HG03442 (cell line): ENCODE measurements at regions not wholly inside any gene's neighbourhood (a gene's known extent, or its start where the extent isn't known, plus 50 kb on each side); places are given as distances from the start of the nearest gene placed in this dataset.

Source experiments
- ATAC-seq: cut with Tn5 transposase; IDR thresholded peaks from one replicate; pipeline ENCODE4 v1.9.1; 2021; ENCODE audit warnings: mild to moderate bottlenecking, moderate library complexity; ENCODE audit not compliant: unreplicated experiment

GRCh38 chr5:124252191-124252638 lies 494.2 kb downstream of the ZNF608 start:
- no peak for ATAC-seq

GRCh38 chr5:124245276-124245675 lies 501.2 kb downstream of the ZNF608 start:
- ATAC-seq = no peak

GRCh38 chr5:124240732-124241131 lies 505.7 kb downstream of the ZNF608 start:
- no peak for ATAC-seq

DNA sequence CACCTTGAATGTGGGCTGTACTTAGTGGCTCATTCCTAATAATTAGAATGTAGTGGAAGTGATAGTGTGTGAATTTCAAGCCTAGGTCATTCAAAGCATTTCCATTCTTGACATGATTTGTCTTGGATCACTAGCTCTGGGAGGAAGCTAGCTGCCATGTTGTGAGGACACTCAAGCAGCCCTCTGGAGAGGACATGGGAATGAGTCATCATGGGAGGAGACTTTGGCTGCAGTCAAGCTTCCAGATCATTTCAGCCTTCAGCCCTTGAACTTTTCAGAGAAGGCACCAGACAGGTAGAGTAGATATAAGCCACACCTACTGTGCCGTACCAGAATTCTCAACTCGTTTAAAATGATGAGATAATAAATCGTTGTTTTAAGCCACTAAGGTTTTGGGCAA lies 506.9 kb downstream of the ZNF608 start:
- no peak for ATAC-seq

DNA sequence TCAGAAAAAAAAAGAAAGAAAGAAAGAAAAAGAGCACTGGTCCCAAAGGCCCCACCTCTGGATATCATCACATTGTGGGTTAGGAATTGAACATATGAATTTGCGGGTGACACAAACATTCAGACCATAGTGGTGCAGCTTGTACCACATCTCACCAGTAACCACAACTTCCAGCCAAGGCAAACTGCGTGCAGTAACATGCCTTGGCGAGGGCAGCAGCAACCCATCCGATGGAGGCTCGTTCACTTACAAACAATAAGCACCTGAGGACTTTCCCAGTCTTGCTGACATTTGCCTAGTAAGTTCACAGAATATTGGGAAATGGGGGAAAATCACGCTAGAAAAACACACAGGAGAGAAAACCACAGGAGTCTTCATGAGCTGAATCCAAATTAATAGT lies 508.1 kb downstream of the ZNF608 start:
- ATAC-seq = no peak

- ATAC-seq = no peak
Measured at GRCh38 chr5:124237206-124237695, 509.2 kb downstream of the ZNF608 start.

GRCh38 chr5:124236361-124237205 lies 509.9 kb downstream of the ZNF608 start:
- no peak for ATAC-seq

GRCh38 chr5:124235576-124235975 lies 510.9 kb downstream of the ZNF608 start:
- no peak for ATAC-seq

DNA sequence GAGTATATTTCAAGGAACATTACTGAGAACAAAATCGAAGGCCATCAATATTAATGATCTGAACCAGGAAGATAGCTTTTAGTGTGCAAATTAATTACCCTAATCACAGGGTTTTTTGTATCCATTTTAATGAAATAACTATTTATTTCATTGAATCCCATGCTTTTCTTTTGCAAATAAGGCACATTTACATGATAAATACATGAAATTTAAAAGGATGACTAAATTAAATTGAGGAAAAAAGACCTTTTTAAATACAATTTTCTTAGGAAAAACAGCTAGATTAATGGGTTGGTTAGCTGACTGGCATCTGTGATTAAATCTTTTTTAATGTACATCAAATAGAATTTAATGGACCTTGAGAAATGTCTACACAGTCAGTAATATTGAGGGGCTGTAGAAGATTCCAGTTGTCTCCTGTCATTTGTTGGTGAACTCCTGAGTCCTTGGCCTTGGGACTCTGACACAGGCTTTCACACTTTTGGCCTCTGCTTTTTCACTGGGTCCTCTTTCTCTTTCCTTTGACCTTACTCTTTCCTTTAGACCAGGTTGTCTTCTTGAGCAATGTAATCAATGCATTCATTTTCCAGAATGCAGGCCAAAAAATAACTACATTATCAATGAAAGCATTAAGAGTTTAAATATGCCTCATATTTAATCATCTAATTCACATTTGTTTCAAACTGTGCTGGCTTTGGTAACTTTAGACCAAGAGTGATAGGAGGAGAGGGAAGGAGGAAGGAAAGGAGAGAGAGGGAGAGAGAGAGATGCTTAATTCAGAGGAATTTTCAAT lies 511.5 kb downstream of the ZNF608 start:
- ATAC-seq = no peak

DNA sequence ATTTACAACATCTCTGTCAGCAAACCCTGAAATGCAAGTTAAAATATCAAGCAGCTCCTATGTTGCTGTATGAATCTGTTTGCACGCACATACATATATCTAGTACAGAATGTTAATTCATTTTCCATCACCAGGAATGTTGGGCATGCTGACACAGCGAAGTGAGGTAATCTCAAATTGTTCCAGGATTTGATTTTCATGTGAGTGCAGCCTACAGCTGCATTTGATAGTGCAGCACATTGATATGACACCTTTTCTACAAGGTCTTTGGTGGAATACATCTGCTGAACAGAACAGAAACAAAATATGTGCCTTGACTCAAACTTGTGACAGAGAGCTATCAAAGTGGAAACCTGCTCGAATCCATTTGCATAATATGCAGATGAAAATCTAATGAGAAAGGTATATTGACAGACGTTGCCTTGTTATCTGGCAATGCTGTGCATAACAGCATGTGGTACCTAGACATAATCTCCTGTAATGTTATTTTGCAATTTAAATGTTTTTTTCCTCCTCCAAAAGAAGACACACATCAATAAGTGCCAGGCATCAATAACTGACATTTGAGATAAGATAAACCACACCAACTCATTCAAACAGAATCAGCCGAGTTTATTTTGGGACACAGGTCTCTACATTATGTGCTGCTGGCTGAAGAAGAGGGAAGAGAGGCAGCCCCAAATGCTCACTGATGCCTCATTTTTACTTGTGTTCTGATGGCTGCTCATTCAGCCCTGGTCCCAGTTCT lies 512.2 kb downstream of the ZNF608 start:
- no peak for ATAC-seq

GRCh38 chr5:124232515-124232914 lies 513.9 kb downstream of the ZNF608 start:
- no peak for ATAC-seq

GRCh38 chr5:124231802-124232201 lies 514.6 kb downstream of the ZNF608 start:
- no peak for ATAC-seq

DNA sequence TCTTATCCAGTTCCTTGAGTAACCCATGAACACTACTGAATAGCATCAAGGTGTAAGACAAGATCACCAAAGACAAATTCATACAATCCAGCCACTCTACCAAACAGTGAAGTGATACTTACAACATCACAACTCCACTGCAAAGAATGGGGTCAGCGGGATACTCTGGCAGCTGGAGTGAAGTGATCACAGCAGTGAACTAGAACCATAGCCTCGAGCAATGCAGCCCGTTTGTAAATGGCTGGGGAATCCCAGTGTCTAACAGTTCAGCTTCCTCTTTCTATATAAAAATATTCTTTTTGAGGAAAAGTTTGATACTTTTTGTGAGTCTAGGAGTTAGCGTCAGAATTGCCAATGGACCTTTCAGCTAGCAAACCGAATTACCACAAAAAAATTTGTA lies 515.2 kb downstream of the ZNF608 start:
- ATAC-seq = no peak

DNA sequence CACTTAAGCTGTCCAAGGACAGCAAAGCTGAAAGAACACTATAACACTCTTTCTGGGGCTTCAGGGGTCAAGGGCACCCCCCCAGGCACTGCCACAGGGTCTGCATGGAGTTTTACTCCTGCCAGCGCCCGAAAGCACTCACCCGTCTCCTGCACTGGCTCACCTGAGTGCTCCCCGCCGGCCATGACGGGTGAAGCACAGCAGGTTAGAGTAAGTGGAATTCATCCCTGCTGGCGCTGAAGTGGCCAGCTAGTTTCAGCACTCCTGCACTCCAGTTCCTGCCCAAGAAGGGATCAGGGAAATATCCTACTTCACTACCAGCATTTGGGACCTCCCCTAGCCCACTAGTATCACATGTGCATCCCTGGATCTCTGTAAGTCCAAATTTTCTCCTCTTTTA lies 516.0 kb downstream of the ZNF608 start:
- ATAC-seq = no peak

GRCh38 chr5:124229352-124229751 lies 517.1 kb downstream of the ZNF608 start:
- ATAC-seq = no peak

GRCh38 chr5:124227914-124228313 lies 518.5 kb downstream of the ZNF608 start:
- no peak for ATAC-seq

GRCh38 chr5:124220418-124220817 lies 526.0 kb downstream of the ZNF608 start:
- ATAC-seq = no peak

DNA sequence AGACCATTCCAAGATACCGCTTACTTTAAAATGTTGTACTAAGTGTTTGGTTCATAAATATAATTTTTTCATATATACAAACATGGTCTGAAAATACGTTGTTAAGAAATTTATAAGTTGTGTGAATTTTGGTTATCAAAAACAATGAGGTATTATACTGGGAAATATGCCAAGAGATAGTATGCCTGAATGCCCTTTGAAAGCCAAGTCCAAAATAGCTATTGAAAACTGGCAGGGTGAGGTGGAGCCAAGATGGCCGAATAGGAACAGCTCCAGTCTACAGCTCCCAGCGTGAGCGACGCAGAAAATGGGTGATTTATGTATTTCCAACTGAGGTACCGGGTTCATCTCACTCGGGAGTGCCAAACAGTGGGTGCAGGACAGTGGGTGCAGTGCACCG lies 533.5 kb downstream of the ZNF608 start:
- ATAC-seq = no peak

GRCh38 chr5:124210111-124210910 lies 536.1 kb downstream of the ZNF608 start:
- ATAC-seq = no peak

DNA sequence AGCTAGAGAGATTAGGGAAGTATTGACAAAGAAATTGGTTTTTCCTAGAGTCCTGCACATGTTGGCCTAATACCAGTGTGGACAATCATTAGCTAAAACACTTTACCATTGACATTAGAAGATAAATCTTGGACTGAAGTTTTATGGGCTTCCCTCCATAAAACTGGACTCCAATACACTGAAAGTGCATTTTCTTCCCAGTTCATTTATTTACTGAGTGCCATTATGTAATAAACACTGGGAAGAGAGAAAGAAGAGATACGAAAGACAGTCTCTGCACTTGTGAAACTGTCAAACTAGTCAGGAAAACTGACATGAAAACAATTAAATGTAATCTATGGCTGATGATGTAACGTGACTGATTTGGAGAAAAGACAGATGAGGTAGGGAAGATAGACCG lies 539.3 kb downstream of the ZNF608 start:
- ATAC-seq = no peak
